HG03039 (cell line): ENCODE measurements at regions not wholly inside any gene's neighbourhood (a gene's known extent, or its start where the extent isn't known, plus 50 kb on each side); places are given as distances from the start of the nearest gene placed in this dataset.

Experiments
- ATAC-seq: cut with Tn5 transposase; IDR thresholded peaks from one replicate; pipeline ENCODE4 v1.9.1; 2021; ENCODE audit warnings: mild to moderate bottlenecking, moderate library complexity; ENCODE audit not compliant: unreplicated experiment

GRCh38 chr7:46237466-46237865 lies 316.4 kb upstream of the IGFBP3 start:
- no peak for ATAC-seq

DNA sequence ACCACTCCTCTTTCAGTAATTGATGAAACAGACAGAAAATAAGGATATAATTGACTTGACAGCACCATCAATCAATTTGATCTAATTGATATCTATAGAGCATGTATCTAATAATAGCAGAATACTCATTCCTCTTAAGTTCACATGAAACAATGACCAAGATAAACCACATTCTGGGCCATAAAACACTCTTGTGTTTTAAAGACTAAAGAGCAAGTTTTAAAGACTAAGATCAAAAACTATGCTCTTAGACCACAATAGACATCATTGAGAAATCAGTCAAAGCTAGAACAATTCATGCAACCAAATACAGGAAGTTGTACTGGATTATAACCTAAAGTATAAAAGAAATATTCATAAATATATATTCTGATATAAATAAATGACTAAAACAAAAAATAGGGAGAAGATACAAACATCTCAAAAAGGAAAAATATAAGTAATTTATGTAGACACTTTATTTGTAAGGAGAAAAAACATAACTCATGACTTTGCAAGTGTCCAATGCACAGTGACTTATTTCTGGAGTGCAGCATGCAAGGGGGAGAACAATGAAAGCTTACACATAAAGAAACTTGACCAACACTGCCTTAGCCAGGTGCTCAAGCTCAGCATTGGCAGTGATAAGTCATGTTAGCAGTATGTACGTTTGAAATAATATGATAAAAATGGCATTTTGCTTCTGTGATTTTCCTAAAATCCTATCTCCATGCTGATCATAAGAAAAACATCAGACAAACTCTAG lies 312.7 kb upstream of the IGFBP3 start:
- ATAC-seq: no peak

- ATAC-seq: no peak
These were observed 309.9 kb upstream of the IGFBP3 start for GRCh38 chr7:46230990-46231305.

DNA sequence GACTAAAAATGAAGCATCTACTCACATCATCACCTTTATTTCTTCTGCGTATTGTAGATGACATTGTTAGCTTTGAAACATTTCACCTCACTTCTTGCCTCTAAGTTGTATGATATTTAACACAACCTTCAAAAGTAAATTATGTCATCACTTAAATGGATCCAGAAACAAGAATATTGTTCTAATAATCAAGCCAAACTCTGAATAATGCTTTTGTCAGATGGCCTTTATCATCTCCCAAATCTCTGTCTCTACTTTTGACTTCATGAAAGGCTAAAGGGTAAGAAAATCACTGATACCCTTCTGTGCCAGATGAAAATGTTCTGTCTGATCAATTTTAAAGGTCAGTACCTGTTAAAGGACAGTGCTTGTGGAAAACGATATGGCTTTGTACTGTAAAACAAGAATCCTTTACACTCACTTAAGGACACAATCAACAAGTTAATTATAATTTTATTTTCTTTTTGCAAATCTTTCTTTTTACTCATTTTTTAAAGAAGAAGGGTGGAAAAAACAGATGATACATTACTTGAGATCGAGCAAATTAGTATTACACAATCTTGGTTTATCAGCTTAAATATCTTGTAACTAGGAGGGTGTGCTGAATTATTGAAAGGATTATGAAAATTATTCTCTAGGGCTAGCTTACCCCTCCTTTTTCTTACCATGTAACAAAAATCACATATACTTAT lies 309.4 kb upstream of the IGFBP3 start:
- ATAC-seq: no peak

- no peak for ATAC-seq
These were observed 308.3 kb upstream of the IGFBP3 start for GRCh38 chr7:46229409-46229808.

- no peak for ATAC-seq
These were observed 305.8 kb upstream of the IGFBP3 start for GRCh38 chr7:46226860-46227259.

GRCh38 chr7:46224363-46224762 lies 303.3 kb upstream of the IGFBP3 start:
- ATAC-seq: no peak

DNA sequence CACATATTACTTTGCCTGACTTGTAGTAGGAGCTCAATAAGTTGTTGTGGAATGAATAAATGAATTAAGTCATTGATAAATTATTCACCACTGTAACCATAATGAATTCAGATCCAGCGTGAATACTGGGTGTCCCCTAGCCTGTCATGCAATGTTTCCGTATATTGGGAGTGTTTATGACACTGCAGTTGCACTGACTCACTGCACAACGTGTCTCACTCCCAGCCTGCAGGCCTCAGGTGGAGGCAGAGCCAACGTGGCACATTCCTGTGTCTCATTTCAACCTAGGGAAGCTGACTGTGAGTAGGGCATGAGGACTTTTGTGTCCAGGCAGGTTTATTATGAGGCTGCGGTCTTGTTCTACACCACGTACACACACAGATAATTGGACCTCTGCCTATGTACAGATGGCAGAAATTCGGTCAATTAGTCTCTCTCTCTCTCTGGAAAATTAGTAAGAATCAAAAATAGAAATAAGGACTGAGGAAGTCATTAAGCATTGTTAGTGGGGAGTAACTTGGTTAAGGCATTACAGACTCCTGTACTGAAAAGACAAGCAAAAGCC lies 299.1 kb upstream of the IGFBP3 start:
- no peak for ATAC-seq

- ATAC-seq: no peak
These were observed 297.6 kb upstream of the IGFBP3 start for GRCh38 chr7:46218461-46219200.

DNA sequence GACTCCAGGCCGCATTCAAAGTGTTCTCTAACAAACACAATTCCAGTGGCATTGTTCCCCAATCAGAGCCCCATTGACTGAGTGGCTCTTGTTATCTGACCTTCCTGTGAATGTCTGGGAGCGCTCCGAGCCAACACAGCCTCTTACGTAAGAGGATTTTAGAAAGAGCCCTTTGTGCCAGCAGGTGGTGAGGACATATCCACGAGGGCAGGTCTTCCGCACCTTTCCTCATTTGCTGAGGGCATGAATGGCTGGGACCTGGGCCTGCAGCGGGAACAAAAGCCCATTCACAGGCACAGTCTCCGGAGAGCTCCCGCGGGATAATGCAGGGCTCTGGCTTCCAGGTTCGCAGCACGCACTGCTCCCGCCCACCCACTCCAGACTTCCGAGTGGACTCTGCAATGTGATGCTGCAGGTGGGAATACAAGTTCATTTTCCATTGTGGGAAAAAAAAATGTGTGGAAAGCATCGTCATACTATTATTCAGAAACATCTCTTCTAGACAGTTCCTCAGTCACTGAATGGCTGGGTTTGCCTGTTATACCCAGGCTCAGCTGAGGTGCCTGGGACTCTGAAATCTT lies 295.0 kb upstream of the IGFBP3 start:
- ATAC-seq: no peak

DNA sequence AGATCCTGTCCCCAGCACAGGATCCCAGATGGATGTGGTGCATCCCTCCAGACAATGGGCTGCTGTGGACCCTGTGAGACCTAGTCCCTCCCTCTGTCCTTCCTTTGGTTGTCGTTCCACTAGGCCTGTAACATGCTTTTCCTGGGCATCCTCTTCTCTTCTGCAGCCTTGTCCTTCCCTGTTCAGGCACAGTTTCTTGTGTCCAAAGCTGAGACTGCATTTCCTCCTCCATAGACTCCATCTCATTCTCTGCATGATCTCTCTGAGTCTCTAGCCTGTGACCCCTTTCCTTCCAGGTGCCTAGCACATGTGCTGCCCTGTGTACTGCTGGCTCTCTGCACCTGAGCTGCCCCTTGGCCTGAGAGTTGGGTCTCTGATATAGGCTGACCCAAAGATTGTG lies 293.5 kb upstream of the IGFBP3 start:
- no peak for ATAC-seq

DNA sequence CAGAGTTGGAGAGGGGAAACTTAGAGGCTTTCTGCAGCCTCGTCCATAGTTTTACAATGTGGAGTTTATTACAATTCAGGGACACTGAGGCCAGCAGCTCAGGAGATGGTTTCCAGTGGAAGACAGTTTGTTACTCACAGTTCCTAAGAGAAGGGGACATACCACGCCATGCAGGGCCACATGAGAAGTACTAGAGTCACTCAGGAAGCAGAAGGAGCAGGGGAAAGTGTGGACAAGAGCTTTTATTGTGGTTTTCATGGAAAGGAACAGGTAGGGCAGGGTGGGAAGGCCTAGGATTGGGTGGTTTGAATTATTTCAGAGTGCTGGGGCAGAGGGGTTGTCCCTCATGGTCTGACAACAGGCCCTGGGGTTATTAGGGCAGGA lies 292.1 kb upstream of the IGFBP3 start:
- no peak for ATAC-seq

GRCh38 chr7:46212425-46213153 lies 291.5 kb upstream of the IGFBP3 start:
- ATAC-seq: no peak

DNA sequence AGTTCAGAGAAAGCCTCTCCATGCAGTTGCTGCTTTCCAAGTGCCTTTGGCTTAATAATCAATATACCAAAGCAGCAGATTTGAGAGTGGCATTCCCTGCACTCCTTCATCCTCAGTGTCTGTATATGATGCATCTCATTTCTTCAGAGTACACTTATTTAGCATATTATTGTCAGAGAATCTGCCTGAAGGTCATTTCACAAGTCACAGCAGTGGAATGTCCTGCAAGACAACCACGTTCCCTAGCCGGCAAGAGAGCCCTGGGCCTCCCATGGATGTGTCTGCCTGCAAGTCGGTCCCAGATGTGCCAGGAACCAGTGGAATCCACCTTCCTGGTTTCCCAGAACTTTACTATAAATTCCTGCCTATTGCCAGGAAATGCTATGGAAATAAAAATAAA lies 289.4 kb upstream of the IGFBP3 start:
- no peak for ATAC-seq

DNA sequence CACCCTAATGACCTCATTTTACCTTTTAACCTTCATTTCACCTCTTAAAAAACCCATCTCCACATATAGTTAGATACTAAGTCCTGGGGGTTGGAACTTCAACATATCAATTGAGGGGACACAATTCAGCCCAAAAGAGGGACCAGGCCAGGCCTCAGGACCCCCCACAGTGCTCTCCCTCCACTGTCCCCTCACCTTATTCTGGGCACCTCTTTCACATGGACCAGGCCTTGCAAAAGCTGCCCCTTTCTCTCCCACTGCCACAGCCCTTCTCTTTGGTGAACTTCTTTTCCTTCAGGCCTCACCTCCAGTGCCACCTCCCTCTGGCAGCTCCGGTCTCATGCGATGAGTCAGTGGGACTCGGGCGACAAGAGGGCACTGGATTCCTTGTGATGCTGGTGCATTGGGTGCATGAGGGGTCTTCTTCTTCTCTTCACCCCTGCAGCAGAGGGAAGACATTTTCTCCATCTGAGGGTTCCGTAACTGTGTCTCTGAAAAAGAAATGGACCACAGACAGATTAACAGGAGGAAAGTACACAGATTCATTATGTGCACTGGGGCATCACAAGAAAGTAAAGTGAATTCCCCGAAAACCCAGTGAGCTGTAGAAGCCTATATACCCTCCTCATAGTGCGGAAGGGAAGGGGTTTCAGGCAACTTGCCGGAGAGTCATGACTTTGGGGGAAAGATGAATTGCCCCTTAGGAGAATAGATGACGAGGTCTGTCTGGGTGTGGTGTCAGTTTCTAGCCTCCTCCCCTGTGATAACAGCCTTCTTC lies 288.7 kb upstream of the IGFBP3 start:
- no peak for ATAC-seq

DNA sequence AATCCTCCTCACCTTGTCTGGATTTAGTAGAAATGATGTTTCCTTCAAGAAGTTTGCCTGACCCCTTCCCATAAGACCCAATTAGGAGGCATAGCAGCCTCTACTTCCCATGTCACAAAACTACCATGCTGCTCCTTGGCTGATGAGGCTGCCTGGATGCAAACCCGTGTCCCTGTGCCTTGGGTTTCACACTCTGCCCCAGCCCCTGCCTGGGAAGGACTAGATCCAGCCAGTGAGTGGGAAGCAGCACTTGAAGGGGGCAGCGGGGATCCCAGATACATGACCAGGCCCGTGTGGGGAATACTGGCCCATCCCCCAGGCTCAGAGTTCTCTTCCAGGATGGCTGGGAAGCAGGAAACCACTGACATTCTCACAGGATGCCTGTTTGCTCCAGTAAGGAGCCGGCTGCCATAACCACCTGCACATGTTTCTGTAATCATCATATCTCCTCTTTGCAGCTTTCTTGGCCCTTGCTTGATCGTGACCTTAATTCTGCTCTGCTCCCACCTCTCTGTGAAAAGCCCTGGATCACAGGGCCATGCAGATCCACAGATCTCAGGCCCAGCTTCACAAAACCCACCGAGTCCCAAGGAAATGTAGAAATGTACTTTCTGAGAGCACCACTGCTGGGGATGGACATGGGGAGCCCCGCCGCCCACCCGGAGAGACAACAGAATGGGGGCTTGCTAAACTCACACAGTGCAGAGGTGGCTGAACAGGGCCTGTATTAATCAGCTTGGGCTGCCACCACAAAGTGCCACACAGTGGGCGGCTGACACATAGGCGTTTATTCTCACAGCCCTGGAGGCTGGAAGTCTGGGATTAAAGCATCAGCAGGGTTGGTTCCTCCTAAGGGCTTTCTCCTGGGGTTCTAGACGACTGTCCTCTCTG lies 287.8 kb upstream of the IGFBP3 start:
- ATAC-seq: no peak

- ATAC-seq: no peak
These were observed 287.0 kb upstream of the IGFBP3 start for GRCh38 chr7:46207931-46208634.

DNA sequence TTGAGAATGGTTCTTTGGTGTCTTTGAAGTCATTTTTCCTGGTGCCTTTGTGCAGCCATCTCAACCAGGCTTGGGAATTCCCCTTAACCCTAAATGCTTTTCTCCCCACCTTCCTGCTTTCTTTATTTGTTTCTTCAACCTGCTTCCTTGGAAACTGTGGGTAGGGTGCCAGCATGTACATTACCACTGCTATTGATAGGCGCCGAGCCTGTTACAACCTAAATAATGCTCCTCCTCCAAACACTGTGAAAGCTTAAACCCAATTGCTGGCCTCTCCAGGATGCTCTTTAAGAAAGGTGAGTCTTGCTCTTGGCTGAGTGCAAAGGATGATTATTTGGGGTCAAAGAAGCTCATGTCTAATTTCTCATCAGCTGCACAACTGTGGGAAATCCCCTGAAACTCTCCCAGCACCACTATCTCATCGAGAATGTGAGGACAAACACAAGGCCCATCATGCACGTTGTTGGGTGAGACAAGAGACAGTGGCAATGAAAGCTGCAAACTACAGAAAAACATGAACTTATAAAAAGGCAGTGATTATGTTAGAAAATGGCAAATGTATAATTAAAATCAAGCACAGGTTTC lies 285.5 kb upstream of the IGFBP3 start:
- no peak for ATAC-seq
